ENCODE measurements at regions not wholly inside any gene's neighbourhood (a gene's known extent, or its start where the extent isn't known, plus 50 kb on each side); places are given as distances from the start of the nearest gene placed in this dataset.

DNA sequence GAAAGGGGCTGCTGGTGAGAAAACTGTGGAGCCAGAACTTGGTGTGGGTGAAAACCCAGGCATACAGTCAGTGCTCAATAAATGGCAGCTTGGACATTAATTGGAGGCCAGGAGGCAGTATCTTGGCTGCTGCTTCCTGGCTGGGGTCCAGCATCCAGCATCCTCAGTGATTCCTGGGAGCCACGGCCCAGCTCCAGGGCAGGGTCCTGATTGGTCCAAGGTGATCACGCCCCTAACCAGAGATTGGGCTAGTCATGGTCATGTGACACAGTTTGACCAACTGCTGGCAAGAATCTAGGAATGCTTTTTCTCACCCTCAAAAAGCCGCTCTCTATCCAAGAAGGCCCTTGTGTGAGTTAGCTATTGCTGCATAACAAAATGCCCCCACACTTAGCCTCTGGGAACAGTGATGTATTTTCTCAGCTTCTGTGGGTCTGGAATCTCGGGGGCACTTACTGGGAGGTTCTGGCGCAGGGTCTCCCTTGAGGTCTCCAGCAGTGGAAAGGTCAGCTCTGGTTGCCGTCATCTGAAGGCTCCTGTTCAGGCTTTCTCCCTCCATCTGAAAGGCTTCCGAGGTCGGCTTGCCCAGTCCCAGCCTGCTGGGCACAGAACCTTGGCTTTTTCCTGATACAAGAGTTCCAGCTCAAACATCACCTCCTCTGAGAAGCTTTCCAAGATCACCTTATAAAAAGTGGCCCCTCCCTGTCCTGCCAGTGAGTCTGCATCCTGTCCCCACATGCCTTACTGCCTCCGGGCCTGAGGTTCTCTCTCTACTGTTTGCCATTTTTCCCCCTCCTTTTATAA is 119.2 kb upstream of the NCOR2 start:
- TF ChIP-seq, protein P1, sequence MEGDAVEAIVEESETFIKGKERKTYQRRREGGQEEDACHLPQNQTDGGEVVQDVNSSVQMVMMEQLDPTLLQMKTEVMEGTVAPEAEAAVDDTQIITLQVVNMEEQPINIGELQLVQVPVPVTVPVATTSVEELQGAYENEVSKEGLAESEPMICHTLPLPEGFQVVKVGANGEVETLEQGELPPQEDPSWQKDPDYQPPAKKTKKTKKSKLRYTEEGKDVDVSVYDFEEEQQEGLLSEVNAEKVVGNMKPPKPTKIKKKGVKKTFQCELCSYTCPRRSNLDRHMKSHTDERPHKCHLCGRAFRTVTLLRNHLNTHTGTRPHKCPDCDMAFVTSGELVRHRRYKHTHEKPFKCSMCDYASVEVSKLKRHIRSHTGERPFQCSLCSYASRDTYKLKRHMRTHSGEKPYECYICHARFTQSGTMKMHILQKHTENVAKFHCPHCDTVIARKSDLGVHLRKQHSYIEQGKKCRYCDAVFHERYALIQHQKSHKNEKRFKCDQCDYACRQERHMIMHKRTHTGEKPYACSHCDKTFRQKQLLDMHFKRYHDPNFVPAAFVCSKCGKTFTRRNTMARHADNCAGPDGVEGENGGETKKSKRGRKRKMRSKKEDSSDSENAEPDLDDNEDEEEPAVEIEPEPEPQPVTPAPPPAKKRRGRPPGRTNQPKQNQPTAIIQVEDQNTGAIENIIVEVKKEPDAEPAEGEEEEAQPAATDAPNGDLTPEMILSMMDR (conservative IDR thresholded peaks at IDR 0.05), result no peak
- H3K27ac ChIP-seq, result peak overlapping the region; percentile 65; the same call in 1 of the 2 replicates

- TF ChIP-seq, protein P1 (conservative IDR thresholded peaks at IDR 0.05), result no peak
- peak overlapping the region; percentile 65 for H3K27ac ChIP-seq
These were observed 118.4 kb upstream of the NCOR2 start for GRCh38 chr12:124685689-124686369.

GRCh38 chr12:124684971-124685688 is 117.7 kb upstream of the NCOR2 start:
- TF ChIP-seq, protein P1 (conservative IDR thresholded peaks at IDR 0.05), result no peak
- peak overlapping the region; percentile 65 for H3K27ac ChIP-seq

- H3K27ac ChIP-seq, result peak overlapping the region; percentile 65
- TF ChIP-seq, protein P1 (conservative IDR thresholded peaks at IDR 0.05), result no peak
These were observed 117.1 kb upstream of the NCOR2 start for GRCh38 chr12:124684496-124684895.

DNA sequence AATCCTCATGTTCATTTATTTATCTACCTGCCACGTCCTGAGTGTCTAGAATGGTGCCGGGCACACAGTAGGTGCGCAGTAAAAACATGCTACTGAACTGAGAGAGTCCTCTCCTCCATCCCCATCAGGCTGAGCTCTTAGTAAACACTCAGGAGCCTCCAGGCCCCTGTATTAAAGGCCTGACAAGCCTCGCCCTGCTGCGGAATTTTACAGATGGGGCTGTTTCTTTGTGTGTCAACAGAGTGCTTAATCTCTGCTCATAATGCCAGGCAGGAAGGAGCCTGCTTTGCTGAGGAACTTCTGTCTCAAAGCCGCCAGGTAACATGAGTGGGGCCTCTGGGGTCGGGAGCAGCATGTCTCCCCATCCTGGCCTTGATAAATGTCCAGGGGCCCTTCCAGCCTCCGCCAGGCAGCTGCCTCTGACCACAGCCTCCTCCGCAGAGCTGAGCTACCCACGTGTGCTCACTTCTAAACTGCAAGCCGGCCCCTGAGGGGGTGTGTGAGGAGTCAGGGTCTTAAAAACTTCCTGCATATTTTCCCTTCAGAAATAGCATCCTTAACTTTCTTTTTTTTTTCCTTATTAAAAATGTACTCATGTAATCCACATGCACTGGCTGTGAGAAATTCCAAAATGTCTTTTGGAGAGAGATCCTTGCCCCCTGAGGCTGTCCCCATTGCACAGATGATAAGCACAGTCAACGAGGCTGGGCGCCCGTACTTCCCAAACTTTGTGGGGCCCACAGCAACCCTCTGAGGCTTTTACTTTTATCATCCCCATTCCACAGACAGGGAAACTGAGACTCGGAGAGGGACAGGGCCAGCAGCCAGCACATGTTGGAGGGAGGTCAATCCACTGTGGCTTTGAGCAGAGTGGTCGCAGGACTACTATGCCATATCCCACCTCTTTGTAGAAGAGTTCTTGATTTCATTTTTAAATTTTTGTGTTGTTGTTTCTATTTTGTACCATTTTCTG is 116.0 kb upstream of the NCOR2 start:
- TF ChIP-seq, protein P1 (conservative IDR thresholded peaks at IDR 0.05), result no peak
- H3K27ac ChIP-seq, result peak overlapping the region; percentile 65

DNA sequence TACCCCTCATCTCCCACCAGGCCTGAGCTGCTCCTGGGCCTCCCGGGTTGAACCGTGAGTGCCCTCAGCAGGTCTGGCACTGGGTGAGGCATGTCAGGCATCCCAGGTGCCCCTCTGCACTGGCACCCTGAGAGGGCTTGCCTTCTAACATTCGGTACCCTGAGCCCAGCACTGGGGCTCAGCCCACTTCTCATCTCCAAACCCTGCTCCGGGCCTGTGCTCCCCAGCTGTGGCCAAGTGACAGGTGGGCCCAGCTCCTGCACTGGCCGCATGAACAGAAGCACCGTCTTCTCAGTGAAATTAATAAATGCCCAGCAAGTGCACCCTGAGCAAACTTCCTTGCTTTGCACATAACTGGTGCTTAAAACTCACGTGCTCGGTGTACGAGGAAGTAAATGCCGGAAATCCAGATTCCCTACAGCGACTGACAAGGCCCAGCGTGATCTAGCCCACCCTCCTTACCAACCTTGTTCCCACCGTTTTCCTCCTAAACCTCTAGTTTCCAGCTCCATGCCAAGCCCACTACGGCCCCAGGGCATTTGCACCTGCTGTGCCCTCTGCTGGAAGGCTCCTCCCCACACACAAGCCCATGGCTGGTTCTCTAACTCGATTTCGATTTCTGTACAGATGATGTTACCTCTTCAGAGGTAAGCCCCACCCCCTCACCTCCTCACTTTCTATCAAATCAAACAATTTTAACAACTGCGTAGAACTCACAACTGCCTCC is 115.2 kb upstream of the NCOR2 start:
- TF ChIP-seq, protein P1 (conservative IDR thresholded peaks at IDR 0.05), result no peak
- peak overlapping the region; percentile 65 for H3K27ac ChIP-seq

All from VCaP (cell line).